SU-DHL-6 (cell line): ENCODE measurements at regions not wholly inside any gene's neighbourhood (a gene's known extent, or its start where the extent isn't known, plus 50 kb on each side); places are given as distances from the start of the nearest gene placed in this dataset.

Experiments used
- H2AFZ ChIP-seq: fragments of 200-600 bp; sonication (generic); 2 replicates; pipeline ENCODE4 v1.6.1; 2014; ENCODE audit warnings: low read depth, mild to moderate bottlenecking, moderate library complexity, mixed read lengths, antibody characterized with exemption, low read length; ENCODE audit not compliant: severe bottlenecking
- H3F3A ChIP-seq: fragments of 200-600 bp; shearing (Covaris generic); 2 replicates; pipeline ENCODE4 v1.6.0; 2016; ENCODE audit warnings: antibody characterized with exemption, mild to moderate bottlenecking; ENCODE audit not compliant: insufficient read depth
- H3K27ac ChIP-seq: fragments of 200-600 bp; sonication (generic); 2 replicates; pipeline ENCODE4 v1.5.1; 2016; ENCODE audit warnings: low read depth, mild to moderate bottlenecking, low read length, moderate library complexity, mixed read lengths
- H3K27me3 ChIP-seq: fragments of 200-600 bp; sonication (generic), shearing (Covaris generic); 2 replicates; pipeline ENCODE4 v1.6.0; 2014; ENCODE audit warnings: mild to moderate bottlenecking, low read length
- H3K36me3 ChIP-seq: fragments of 200-600 bp; sonication (generic); 2 replicates; pipeline ENCODE4 v1.6.1; 2014; ENCODE audit warnings: mild to moderate bottlenecking, low read length, mixed read lengths
- H3K4me2 ChIP-seq: fragments of 300-600, 200-600 bp; shearing (Covaris generic), sonication (generic); 2 replicates; pipeline ENCODE4 v1.6.0; 2014; ENCODE audit warnings: low read length, low read depth, mild to moderate bottlenecking; ENCODE audit not compliant: poor library complexity, severe bottlenecking
- H3K4me3 ChIP-seq: fragments of 200-600 bp; sonication (generic); 2 replicates; pipeline ENCODE4 v1.5.1; 2014; ENCODE audit warnings: antibody characterized with exemption, low read length, mild to moderate bottlenecking, mixed read lengths; ENCODE audit not compliant: insufficient read depth, poor library complexity, severe bottlenecking
- H3K79me2 ChIP-seq: fragments of 200-600 bp; sonication (generic); 2 replicates; pipeline ENCODE4 v1.6.1; 2014; ENCODE audit warnings: mild to moderate bottlenecking, low read length, moderate library complexity; ENCODE audit not compliant: insufficient read depth
- H3K9ac ChIP-seq: fragments of 200-600 bp; sonication (generic); 2 replicates; pipeline ENCODE4 v1.7.0; 2014; ENCODE audit warnings: mild to moderate bottlenecking, low read length
- H3K9me2 ChIP-seq: fragments of 200-600 bp; sonication (generic); replicated peaks from 2 replicates; pipeline ENCODE4 v1.6.1; 2014; ENCODE audit warnings: low read length; ENCODE audit not compliant: insufficient read depth
- H3K9me3 ChIP-seq: fragments of 200-600 bp; sonication (generic); 2 replicates; pipeline ENCODE4 v1.6.1; 2014; ENCODE audit warnings: low read length, mixed read lengths; ENCODE audit not compliant: insufficient read depth
- H4K20me1 ChIP-seq: fragments of 200-600 bp; sonication (generic); 2 replicates; pipeline ENCODE4 v1.6.1; 2014; ENCODE audit warnings: low read depth, mild to moderate bottlenecking, antibody characterized with exemption, low read length, moderate library complexity, mixed read lengths
- CTCF ChIP-seq: fragments of 200-600 bp; sonication (generic); IDR thresholded peaks from one replicate; pipeline ENCODE4 v1.5.1; 2017; ENCODE audit warnings: antibody characterized with exemption, mild to moderate bottlenecking, low read length, moderate library complexity; ENCODE audit not compliant: insufficient read depth, poor library complexity, severe bottlenecking
- EZH2phosphoT487 ChIP-seq: fragments of 200-600 bp; sonication (generic), shearing (Covaris generic); conservative IDR thresholded peaks from 2 replicates; pipeline ENCODE4 v1.6.1; 2018; ENCODE audit warnings: mild to moderate bottlenecking, antibody characterized with exemption, low read length, moderate library complexity, mixed read lengths

GRCh38 chr3:105944276-105944675 lies 75.5 kb upstream of the CBLB start:
- no peak overlapping the region for H2AFZ ChIP-seq
- H3K4me2 ChIP-seq, result no peak overlapping the region
- H3K27ac ChIP-seq, result no peak overlapping the region
- H3K9me3 ChIP-seq, result no peaks in the 10 kb centered on the region
- no peaks in the 10 kb centered on the region for H3F3A ChIP-seq
- H4K20me1 ChIP-seq, result no peaks in the 10 kb centered on the region
- H3K4me3 ChIP-seq, result no peak overlapping the region
- H3K9me2 ChIP-seq, result no peaks in the 10 kb centered on the region
- TF ChIP-seq CTCF (no peak), EZH2phosphoT487 (no peak)
- no peaks in the 10 kb centered on the region for H3K36me3 ChIP-seq
- H3K79me2 ChIP-seq, result no peaks in the 10 kb centered on the region
- no peaks in the 10 kb centered on the region for H3K27me3 ChIP-seq
- H3K9ac ChIP-seq, result no peak overlapping the region

- Histone ChIP-seq H3K9me2 (no peaks in the 10 kb centered on the region), H2AFZ (no peak overlapping the region), H3K4me3 (no peak overlapping the region), H3K36me3 (no peaks in the 10 kb centered on the region), H3K27me3 (no peaks in the 10 kb centered on the region), H3K9me3 (no peaks in the 10 kb centered on the region), H3K79me2 (no peaks in the 10 kb centered on the region), H3K4me2 (no peak overlapping the region), H3K9ac (no peak overlapping the region), H3K27ac (no peak overlapping the region), H3F3A (no peaks in the 10 kb centered on the region), H4K20me1 (no peaks in the 10 kb centered on the region)
- TF ChIP-seq CTCF (no peak), EZH2phosphoT487 (no peak)
Observed at GRCh38 chr3:105944721-105945120, 75.9 kb upstream of the CBLB start.

- Histone ChIP-seq H3K27ac (no peak overlapping the region), H3K9me3 (no peaks in the 10 kb centered on the region), H2AFZ (no peak overlapping the region), H3K4me3 (no peak overlapping the region), H3K9me2 (no peaks in the 10 kb centered on the region), H3K36me3 (no peaks in the 10 kb centered on the region), H3F3A (no peaks in the 10 kb centered on the region), H4K20me1 (no peaks in the 10 kb centered on the region), H3K79me2 (no peaks in the 10 kb centered on the region), H3K9ac (no peak overlapping the region), H3K27me3 (no peaks in the 10 kb centered on the region), H3K4me2 (no peak overlapping the region)
- TF ChIP-seq EZH2phosphoT487 (no peak), CTCF (no peak)
Observed at GRCh38 chr3:105948101-105948500, 79.3 kb upstream of the CBLB start.
